ENCODE measurements at regions not wholly inside any gene's neighbourhood (a gene's known extent, or its start where the extent isn't known, plus 50 kb on each side); places are given as distances from the start of the nearest gene placed in this dataset.
A peak's percentile ranks its signal among the peaks of the same experiment; 100 is the strongest.

DNA sequence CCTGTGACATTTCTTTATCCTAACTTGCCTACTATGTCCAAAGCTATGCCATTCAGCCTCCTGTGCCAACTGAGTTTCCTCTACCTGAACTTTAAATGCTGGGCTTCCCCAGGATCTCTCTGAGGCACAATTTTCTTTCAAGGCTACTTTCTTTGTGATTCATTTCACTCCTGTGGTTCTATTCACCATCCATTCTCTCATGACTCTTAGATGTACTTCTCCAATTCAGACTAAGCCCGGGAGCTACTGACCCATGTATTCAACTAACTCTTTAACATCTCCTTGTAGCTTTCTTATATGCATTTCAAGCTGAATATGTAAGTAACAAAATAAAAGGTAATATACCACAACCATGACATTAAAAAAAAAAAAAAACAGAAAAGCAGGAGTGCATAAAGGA is 738.9 kb upstream of the USP15 start:
- Histone ChIP-seq H3K36me3 (ENCODE audit: control insufficient read depth, insufficient read depth, low read length) (no peaks in the 10 kb centered on the region), H3K27me3 (ENCODE audit: control insufficient read depth, insufficient read depth, low read length) (no peaks in the 10 kb centered on the region), H3K4me1 (ENCODE audit: control insufficient read depth, insufficient read depth, low read length) (peaks cover 1% of the 10 kb centered on the region; the same call in 1 of the 2 replicates), H3K9me3 (ENCODE audit: control insufficient read depth, insufficient read depth, low read length) (no peaks in the 10 kb centered on the region), H3K4me3 (ENCODE audit: low read length) (no peak overlapping the region), H3K27ac (ENCODE audit: low read length) (no peak overlapping the region)
- DNase-seq (ENCODE audit: low read depth, low spot score) = no peak
- WGBS (ENCODE audit: insufficient coverage, insufficient read length) = no CpG with 5 or more reads among the region's 1 CpG

DNA sequence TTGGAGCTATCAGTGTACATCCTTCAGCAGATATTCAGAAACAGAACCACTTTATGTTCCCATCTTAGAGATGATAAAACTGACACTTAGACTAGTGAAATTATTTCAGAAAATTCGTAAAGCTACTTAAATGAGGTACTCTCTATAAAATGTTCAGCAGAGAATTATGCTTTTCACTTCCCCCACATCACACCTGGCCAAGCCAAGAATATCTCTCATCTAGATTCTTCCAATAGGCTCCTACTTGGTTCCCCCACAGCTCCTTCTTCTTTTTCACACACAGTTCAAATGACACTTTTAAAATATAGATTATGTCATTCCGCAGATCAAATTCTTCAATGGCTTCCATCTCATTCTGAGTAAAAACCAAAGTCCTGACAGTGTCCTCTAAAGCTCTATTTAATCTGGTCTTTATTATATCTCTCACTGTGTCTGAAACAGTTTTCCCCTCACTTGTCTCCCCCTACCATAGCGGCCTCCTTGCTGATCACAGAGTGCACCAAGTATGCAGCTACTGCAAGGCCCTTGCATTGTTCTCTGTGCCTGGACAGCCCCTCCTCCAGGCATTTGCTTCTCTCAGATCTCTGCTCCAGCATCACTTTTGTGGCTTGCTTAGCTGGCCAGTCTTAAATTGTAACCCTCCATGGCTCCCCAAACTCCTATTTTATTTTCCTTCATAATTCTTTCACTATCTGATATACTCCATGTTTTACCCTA is 736.8 kb upstream of the USP15 start:
- WGBS (ENCODE audit: insufficient coverage, insufficient read length) = no CpG with 5 or more reads among the region's 3 CpGs
- Histone ChIP-seq H3K27ac (ENCODE audit: low read length) (no peak overlapping the region), H3K36me3 (ENCODE audit: control insufficient read depth, insufficient read depth, low read length) (no peaks in the 10 kb centered on the region), H3K27me3 (ENCODE audit: control insufficient read depth, insufficient read depth, low read length) (no peaks in the 10 kb centered on the region), H3K4me1 (ENCODE audit: control insufficient read depth, insufficient read depth, low read length) (peaks cover 1% of the 10 kb centered on the region; the same call in 1 of the 2 replicates), H3K4me3 (ENCODE audit: low read length) (no peak overlapping the region), H3K9me3 (ENCODE audit: control insufficient read depth, insufficient read depth, low read length) (no peaks in the 10 kb centered on the region)
- no peak for DNase-seq (ENCODE audit: low read depth, low spot score)

DNA sequence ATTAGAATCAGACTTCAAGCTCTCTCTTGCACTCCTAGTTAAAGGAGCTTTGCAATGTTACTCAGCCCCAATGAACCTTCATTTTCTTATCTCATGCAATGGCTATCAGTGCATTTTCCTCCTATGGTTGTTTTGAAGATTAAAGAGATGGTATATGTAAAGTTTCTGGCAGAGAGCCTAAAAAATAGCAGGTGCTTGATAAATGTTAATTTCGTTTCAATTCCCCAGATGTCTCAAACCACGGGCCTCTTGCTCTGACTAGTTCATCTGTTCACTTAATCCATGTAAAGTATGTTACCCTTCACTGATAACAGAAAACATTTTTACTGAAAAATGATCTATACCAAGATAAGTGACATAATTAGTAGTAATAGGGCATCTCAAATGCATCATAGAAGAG is 735.4 kb upstream of the USP15 start:
- Histone ChIP-seq H3K27ac (ENCODE audit: low read length) (no peak overlapping the region), H3K27me3 (ENCODE audit: control insufficient read depth, insufficient read depth, low read length) (no peaks in the 10 kb centered on the region), H3K36me3 (ENCODE audit: control insufficient read depth, insufficient read depth, low read length) (no peaks in the 10 kb centered on the region), H3K4me1 (ENCODE audit: control insufficient read depth, insufficient read depth, low read length) (peaks cover 1% of the 10 kb centered on the region; the same call in 1 of the 2 replicates), H3K4me3 (ENCODE audit: low read length) (no peak overlapping the region), H3K9me3 (ENCODE audit: control insufficient read depth, insufficient read depth, low read length) (no peaks in the 10 kb centered on the region)
- WGBS (ENCODE audit: insufficient coverage, insufficient read length) = no CpG with 5 or more reads among the region's 2 CpGs
- DNase-seq (ENCODE audit: low read depth, low spot score) = no peak

DNA sequence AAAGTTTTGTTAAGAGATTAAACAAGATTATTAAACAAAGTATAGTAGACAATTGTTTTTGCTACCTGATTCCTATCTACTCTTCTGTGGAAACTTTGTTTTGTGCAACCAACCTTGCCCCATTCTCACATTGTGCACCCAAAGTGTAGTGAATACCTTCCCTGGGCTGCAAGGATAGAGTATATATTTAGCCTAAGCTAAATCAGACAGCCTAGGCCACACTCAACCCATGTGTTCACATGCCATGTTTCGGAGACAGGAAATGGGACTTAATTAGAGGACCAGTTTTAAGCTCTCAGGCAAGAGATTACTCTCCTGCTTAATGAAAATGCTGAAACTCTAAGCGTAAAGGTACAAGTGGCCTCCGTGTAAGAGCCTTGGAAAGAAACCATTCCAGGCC is 734.9 kb upstream of the USP15 start:
- no peak overlapping the region for H3K27ac ChIP-seq (ENCODE audit: low read length)
- no peak for DNase-seq (ENCODE audit: low read depth, low spot score)

DNA sequence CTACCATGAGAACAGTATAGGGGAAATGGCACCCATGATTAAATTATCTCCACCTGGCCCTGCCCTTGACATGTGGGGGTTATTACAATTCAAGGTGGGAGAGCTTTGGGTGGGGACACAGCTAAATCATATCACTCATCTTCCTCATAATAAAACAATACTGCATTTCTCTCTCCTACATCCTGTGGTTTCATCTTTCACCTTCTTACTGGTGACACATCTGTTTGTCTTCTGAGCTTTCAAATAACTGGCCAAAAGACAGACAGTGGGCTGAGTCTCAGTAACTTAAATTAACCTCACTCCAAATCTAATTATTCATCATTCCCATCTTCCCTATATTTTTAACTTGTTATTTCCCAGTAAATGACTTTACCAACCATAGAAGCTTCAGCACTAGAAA is 729.7 kb upstream of the USP15 start:
- no peak for DNase-seq (ENCODE audit: low read depth, low spot score)
- Histone ChIP-seq H3K36me3 (ENCODE audit: control insufficient read depth, insufficient read depth, low read length) (no peaks in the 10 kb centered on the region), H3K27me3 (ENCODE audit: control insufficient read depth, insufficient read depth, low read length) (no peaks in the 10 kb centered on the region), H3K27ac (ENCODE audit: low read length) (no peak overlapping the region), H3K9me3 (ENCODE audit: control insufficient read depth, insufficient read depth, low read length) (no peaks in the 10 kb centered on the region), H3K4me3 (ENCODE audit: low read length) (no peak overlapping the region), H3K4me1 (ENCODE audit: control insufficient read depth, insufficient read depth, low read length) (no peaks in the 10 kb centered on the region)

More for the DNA sequence above, 734.9 kb upstream of the USP15 start:
- H3K4me3 ChIP-seq (ENCODE audit: low read length) = no peak overlapping the region
- no CpG with 5 or more reads among the region's 3 CpGs for WGBS (ENCODE audit: insufficient coverage, insufficient read length)
- no peaks in the 10 kb centered on the region for H3K27me3 ChIP-seq (ENCODE audit: control insufficient read depth, insufficient read depth, low read length)
- peaks cover under 1% of the 10 kb centered on the region; the same call in 1 of the 2 replicates for H3K4me1 ChIP-seq (ENCODE audit: control insufficient read depth, insufficient read depth, low read length)
- H3K36me3 ChIP-seq (ENCODE audit: control insufficient read depth, insufficient read depth, low read length) = no peaks in the 10 kb centered on the region
- H3K9me3 ChIP-seq (ENCODE audit: control insufficient read depth, insufficient read depth, low read length) = no peaks in the 10 kb centered on the region

DNA sequence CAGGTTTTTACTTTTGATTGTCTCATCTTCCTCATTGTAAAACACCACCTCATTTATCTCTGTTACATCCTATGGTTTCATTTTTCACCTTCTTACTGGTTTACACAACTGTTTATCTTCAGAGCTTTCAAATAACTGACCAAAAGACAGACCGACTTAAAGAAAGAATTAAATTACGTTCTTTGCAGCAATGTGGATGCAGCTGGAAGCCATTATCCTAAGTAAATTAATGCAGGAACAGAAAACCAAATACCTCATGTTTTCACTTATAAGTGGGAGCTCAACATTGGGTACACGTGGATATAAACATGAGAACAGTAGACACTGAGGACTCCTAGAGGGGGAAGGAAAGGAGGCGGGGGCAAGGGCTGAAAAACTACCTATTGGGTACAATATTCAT is 729.0 kb upstream of the USP15 start:
- Histone ChIP-seq H3K4me3 (ENCODE audit: low read length) (no peak overlapping the region), H3K27ac (ENCODE audit: low read length) (no peak overlapping the region), H3K36me3 (ENCODE audit: control insufficient read depth, insufficient read depth, low read length) (no peaks in the 10 kb centered on the region), H3K9me3 (ENCODE audit: control insufficient read depth, insufficient read depth, low read length) (no peaks in the 10 kb centered on the region), H3K27me3 (ENCODE audit: control insufficient read depth, insufficient read depth, low read length) (no peaks in the 10 kb centered on the region), H3K4me1 (ENCODE audit: control insufficient read depth, insufficient read depth, low read length) (no peaks in the 10 kb centered on the region)
- no peak for DNase-seq (ENCODE audit: low read depth, low spot score)
- WGBS (ENCODE audit: insufficient coverage, insufficient read length) = no CpG with 5 or more reads among the region's 4 CpGs

DNA sequence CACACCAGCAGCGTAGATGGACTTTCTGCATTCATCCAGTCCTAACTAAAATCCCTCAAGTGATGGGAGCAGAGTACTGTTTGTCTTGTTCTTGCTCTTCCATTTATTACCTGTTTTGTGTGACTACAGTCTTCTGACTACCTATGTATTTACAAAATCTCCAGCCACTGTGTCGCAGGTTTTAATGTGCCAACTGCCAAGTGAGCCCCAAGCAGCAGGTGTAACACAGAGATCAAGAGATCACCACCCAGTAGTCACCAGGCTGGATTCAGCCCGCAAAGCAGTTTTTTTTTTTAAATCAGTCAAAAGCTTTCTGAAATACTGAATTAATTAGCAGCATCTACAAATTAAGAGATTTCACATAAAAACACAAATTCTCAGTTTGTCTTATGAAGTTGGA is 724.1 kb upstream of the USP15 start:
- WGBS (ENCODE audit: insufficient coverage, insufficient read length) = no CpG with 5 or more reads among the region's 3 CpGs
- DNase-seq (ENCODE audit: low read depth, low spot score) = no peak
- H3K27ac ChIP-seq (ENCODE audit: low read length) = no peak overlapping the region

DNA sequence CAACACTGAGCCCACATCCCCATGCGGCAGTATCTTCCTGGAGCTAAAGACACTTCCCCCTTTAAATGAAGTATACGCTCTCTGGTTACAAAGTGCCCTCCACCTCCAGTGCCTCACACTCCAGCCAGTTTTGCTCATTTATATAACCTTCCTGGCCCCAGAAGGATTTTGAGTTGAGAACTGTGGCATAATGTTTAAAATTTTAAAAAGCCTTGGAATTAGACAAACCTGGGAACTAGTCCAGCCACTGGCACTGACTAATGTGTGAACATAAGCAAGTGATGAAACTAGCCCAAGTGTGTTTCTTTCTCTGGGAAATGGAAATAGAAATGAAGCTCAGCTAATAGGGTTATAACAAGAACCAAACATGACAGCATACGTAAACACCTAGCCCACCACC is 723.7 kb upstream of the USP15 start:
- no peaks in the 10 kb centered on the region for H3K4me1 ChIP-seq (ENCODE audit: control insufficient read depth, insufficient read depth, low read length)
- no peak overlapping the region for H3K4me3 ChIP-seq (ENCODE audit: low read length)
- no CpG with 5 or more reads among the region's 3 CpGs for WGBS (ENCODE audit: insufficient coverage, insufficient read length)
- no peaks in the 10 kb centered on the region for H3K9me3 ChIP-seq (ENCODE audit: control insufficient read depth, insufficient read depth, low read length)
- H3K27me3 ChIP-seq (ENCODE audit: control insufficient read depth, insufficient read depth, low read length) = no peaks in the 10 kb centered on the region
- no peaks in the 10 kb centered on the region for H3K36me3 ChIP-seq (ENCODE audit: control insufficient read depth, insufficient read depth, low read length)
- no peak for DNase-seq (ENCODE audit: low read depth, low spot score)
- H3K27ac ChIP-seq (ENCODE audit: low read length) = no peak overlapping the region

More for the DNA sequence above, 724.1 kb upstream of the USP15 start:
- H3K36me3 ChIP-seq (ENCODE audit: control insufficient read depth, insufficient read depth, low read length) = no peaks in the 10 kb centered on the region
- no peaks in the 10 kb centered on the region for H3K27me3 ChIP-seq (ENCODE audit: control insufficient read depth, insufficient read depth, low read length)
- no peaks in the 10 kb centered on the region for H3K4me1 ChIP-seq (ENCODE audit: control insufficient read depth, insufficient read depth, low read length)
- no peak overlapping the region for H3K4me3 ChIP-seq (ENCODE audit: low read length)
- no peaks in the 10 kb centered on the region for H3K9me3 ChIP-seq (ENCODE audit: control insufficient read depth, insufficient read depth, low read length)

DNA sequence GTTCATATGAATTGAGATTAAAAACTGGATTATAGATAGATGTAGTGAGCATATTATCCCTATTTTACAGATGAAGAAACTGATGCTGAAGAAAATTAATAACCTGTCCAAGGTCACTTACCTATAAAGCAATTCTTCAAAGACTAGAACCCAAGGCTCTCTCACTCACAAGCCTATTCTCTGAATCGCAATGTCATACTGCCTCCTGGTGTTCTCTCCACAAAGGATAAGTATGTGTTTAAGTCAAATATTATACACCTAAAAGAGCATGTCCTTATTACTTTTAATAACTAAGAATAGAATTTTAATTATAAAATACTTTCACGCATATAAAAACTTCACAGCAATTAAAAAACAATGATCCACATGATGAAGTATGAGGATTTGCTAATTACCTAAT is 721.3 kb upstream of the USP15 start:
- H3K4me1 ChIP-seq (ENCODE audit: control insufficient read depth, insufficient read depth, low read length) = no peaks in the 10 kb centered on the region
- no CpG with 5 or more reads among the region's 2 CpGs for WGBS (ENCODE audit: insufficient coverage, insufficient read length)
- DNase-seq (ENCODE audit: low read depth, low spot score) = peak; percentile 27
- H3K36me3 ChIP-seq (ENCODE audit: control insufficient read depth, insufficient read depth, low read length) = no peaks in the 10 kb centered on the region
- H3K4me3 ChIP-seq (ENCODE audit: low read length) = no peak overlapping the region
- H3K9me3 ChIP-seq (ENCODE audit: control insufficient read depth, insufficient read depth, low read length) = no peaks in the 10 kb centered on the region
- no peak overlapping the region for H3K27ac ChIP-seq (ENCODE audit: low read length)
- no peaks in the 10 kb centered on the region for H3K27me3 ChIP-seq (ENCODE audit: control insufficient read depth, insufficient read depth, low read length)

DNA sequence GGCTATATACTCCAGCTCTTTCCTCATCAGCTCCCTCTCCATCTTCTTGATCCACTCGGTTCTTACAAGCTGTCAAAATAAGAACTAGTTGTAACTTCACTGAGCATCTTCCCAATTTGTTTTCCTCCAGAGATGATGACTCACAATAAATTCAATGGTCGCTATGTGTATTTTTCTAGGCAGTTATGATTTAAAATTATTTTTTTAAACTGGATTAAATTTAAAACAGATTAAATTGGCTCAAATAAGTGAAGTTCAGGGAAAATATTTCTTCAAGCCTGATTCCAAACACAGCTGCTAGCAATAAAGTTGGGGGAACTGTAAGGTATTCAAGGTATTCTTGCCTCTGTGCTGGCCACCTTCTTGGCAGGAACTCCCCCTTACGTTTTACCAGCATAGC is 717.7 kb upstream of the USP15 start:
- DNase-seq (ENCODE audit: low read depth, low spot score) = no peak
- Histone ChIP-seq H3K4me3 (ENCODE audit: low read length) (no peak overlapping the region), H3K27ac (ENCODE audit: low read length) (no peak overlapping the region), H3K36me3 (ENCODE audit: control insufficient read depth, insufficient read depth, low read length) (no peaks in the 10 kb centered on the region), H3K9me3 (ENCODE audit: control insufficient read depth, insufficient read depth, low read length) (no peaks in the 10 kb centered on the region), H3K27me3 (ENCODE audit: control insufficient read depth, insufficient read depth, low read length) (no peaks in the 10 kb centered on the region), H3K4me1 (ENCODE audit: control insufficient read depth, insufficient read depth, low read length) (no peaks in the 10 kb centered on the region)
- no CpG with 5 or more reads among the region's 3 CpGs for WGBS (ENCODE audit: insufficient coverage, insufficient read length)

DNA sequence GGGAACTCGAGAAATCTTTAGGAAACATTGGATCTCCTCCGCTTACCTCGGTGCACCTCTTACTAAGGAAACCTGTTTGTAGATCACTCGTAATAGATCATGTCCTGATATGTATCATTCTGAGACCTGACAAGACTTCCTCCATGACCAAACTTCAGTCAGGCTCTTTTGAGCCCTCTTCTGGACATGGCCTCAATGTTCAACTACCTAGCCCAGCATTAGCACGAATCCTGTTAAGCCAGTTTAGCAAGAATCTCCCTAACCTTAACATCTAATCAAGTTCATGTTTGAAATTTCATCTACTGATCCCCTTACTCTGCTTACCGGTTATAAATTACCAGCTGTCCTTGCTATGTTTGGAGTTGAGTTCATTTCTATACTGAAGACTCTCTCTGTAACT is 713.9 kb upstream of the USP15 start:
- Histone ChIP-seq H3K4me3 (ENCODE audit: low read length) (no peak overlapping the region), H3K27ac (ENCODE audit: low read length) (no peak overlapping the region), H3K9me3 (ENCODE audit: control insufficient read depth, insufficient read depth, low read length) (no peaks in the 10 kb centered on the region), H3K4me1 (ENCODE audit: control insufficient read depth, insufficient read depth, low read length) (no peaks in the 10 kb centered on the region; the same call in 1 of the 2 replicates), H3K36me3 (ENCODE audit: control insufficient read depth, insufficient read depth, low read length) (no peaks in the 10 kb centered on the region), H3K27me3 (ENCODE audit: control insufficient read depth, insufficient read depth, low read length) (no peaks in the 10 kb centered on the region)
- no peak for DNase-seq (ENCODE audit: low read depth, low spot score)
- no CpG with 5 or more reads among the region's 6 CpGs for WGBS (ENCODE audit: insufficient coverage, insufficient read length)
